Activated naive CD8-positive, alpha-beta T cell treated with anti-CD3 and anti-CD28 coated beads, Interleukin-2, amount 50 U/mL, for 24 hours (primary cell): ENCODE measurements at regions not wholly inside any gene's neighbourhood (a gene's known extent, or its start where the extent isn't known, plus 50 kb on each side); places are given as distances from the start of the nearest gene placed in this dataset.

Experiments
- ATAC-seq: fragments of 150-1000 bp; cut with Tn5 transposase; one replicate; pipeline ENCODE4 v1.10.0; 2021
- DNase-seq: peaks from one replicate; pipeline ENCODE4 v3.0.0; 2021
- H3K27ac Mint-ChIP-seq: one replicate; pipeline ENCODE4 v1.8.0; 2021; ENCODE audit warnings: mild to moderate bottlenecking, mixed read lengths
- H3K27me3 Mint-ChIP-seq: one replicate; pipeline ENCODE4 v1.8.0; 2021; ENCODE audit warnings: mixed read lengths
- H3K36me3 Mint-ChIP-seq: one replicate; pipeline ENCODE4 v1.8.0; 2021; ENCODE audit warnings: low read depth, mixed read lengths
- H3K4me1 Mint-ChIP-seq: one replicate; pipeline ENCODE4 v1.8.0; 2021; ENCODE audit warnings: mixed read lengths
- H3K4me3 Mint-ChIP-seq: one replicate; pipeline ENCODE4 v1.8.0; 2021; ENCODE audit warnings: mild to moderate bottlenecking, moderate library complexity, mixed read lengths
- H3K9me3 Mint-ChIP-seq: one replicate; pipeline ENCODE4 v1.8.0; 2021; ENCODE audit warnings: mixed read lengths

- Mint-ChIP-seq H3K4me1 (peaks cover 4% of the 10 kb centered on the region), H3K27ac (no peak overlapping the region), H3K4me3 (no peak overlapping the region), H3K36me3 (no peaks in the 10 kb centered on the region), H3K27me3 (no peaks in the 10 kb centered on the region), H3K9me3 (no peaks in the 10 kb centered on the region)
- no peak for DNase-seq
- ATAC-seq, result no peak
These were observed 323.6 kb downstream of the CD83 start for GRCh38 chr6:14440940-14441781.

GRCh38 chr6:14442242-14442641, 324.7 kb downstream of the CD83 start:
- H3K36me3 Mint-ChIP-seq, result no peaks in the 10 kb centered on the region
- no peak for ATAC-seq
- H3K27ac Mint-ChIP-seq, result no peak overlapping the region
- no peak overlapping the region for H3K4me3 Mint-ChIP-seq
- peaks cover 4% of the 10 kb centered on the region for H3K4me1 Mint-ChIP-seq
- H3K27me3 Mint-ChIP-seq, result no peaks in the 10 kb centered on the region
- H3K9me3 Mint-ChIP-seq, result no peaks in the 10 kb centered on the region
- DNase-seq, result no peak

GRCh38 chr6:14443629-14444268, 326.2 kb downstream of the CD83 start:
- H3K27ac Mint-ChIP-seq, result no peak overlapping the region
- H3K9me3 Mint-ChIP-seq, result peaks cover 6% of the 10 kb centered on the region
- H3K4me3 Mint-ChIP-seq, result no peak overlapping the region
- DNase-seq, result no peak
- ATAC-seq, result no peak
- peaks cover 9% of the 10 kb centered on the region for H3K4me1 Mint-ChIP-seq
- no peaks in the 10 kb centered on the region for H3K27me3 Mint-ChIP-seq
- no peaks in the 10 kb centered on the region for H3K36me3 Mint-ChIP-seq

GRCh38 chr6:14444295-14444972, 326.9 kb downstream of the CD83 start:
- ATAC-seq (no peak), DNase-seq (no peak)
- H3K4me3 Mint-ChIP-seq, result no peak overlapping the region
- peaks cover 14% of the 10 kb centered on the region for H3K4me1 Mint-ChIP-seq
- no peaks in the 10 kb centered on the region for H3K27me3 Mint-ChIP-seq
- H3K9me3 Mint-ChIP-seq, result peaks cover 7% of the 10 kb centered on the region
- no peaks in the 10 kb centered on the region for H3K36me3 Mint-ChIP-seq
- no peak overlapping the region for H3K27ac Mint-ChIP-seq

- no peak overlapping the region for H3K27ac Mint-ChIP-seq
- H3K27me3 Mint-ChIP-seq, result no peaks in the 10 kb centered on the region
- DNase-seq (no peak), ATAC-seq (no peak)
- H3K4me1 Mint-ChIP-seq, result peaks cover 40% of the 10 kb centered on the region
- peaks cover 7% of the 10 kb centered on the region for H3K9me3 Mint-ChIP-seq
- no peaks in the 10 kb centered on the region for H3K36me3 Mint-ChIP-seq
- H3K4me3 Mint-ChIP-seq, result no peak overlapping the region
These were observed 329.7 kb downstream of the CD83 start for GRCh38 chr6:14447240-14447639.

- H3K4me3 Mint-ChIP-seq, result no peak overlapping the region
- no peak overlapping the region for H3K27ac Mint-ChIP-seq
- peaks cover 50% of the 10 kb centered on the region for H3K4me1 Mint-ChIP-seq
These were observed 330.7 kb downstream of the CD83 start for GRCh38 chr6:14448246-14448645.

GRCh38 chr6:14450133-14450504, 332.5 kb downstream of the CD83 start:
- H3K4me3 Mint-ChIP-seq, result no peak overlapping the region
- peaks cover 7% of the 10 kb centered on the region for H3K9me3 Mint-ChIP-seq
- no peaks in the 10 kb centered on the region for H3K27me3 Mint-ChIP-seq
- peaks cover 65% of the 10 kb centered on the region for H3K4me1 Mint-ChIP-seq
- H3K36me3 Mint-ChIP-seq, result no peaks in the 10 kb centered on the region
- ATAC-seq (no peak), DNase-seq (no peak)
- H3K27ac Mint-ChIP-seq, result no peak overlapping the region

More at GRCh38 chr6:14448246-14448645, 330.7 kb downstream of the CD83 start:
- H3K27me3 Mint-ChIP-seq, result no peaks in the 10 kb centered on the region
- ATAC-seq (no peak), DNase-seq (no peak)
- peaks cover 7% of the 10 kb centered on the region for H3K9me3 Mint-ChIP-seq
- H3K36me3 Mint-ChIP-seq, result no peaks in the 10 kb centered on the region

- H3K27me3 Mint-ChIP-seq, result no peaks in the 10 kb centered on the region
- no peaks in the 10 kb centered on the region for H3K36me3 Mint-ChIP-seq
- DNase-seq (no peak), ATAC-seq (no peak)
- peaks cover 7% of the 10 kb centered on the region for H3K9me3 Mint-ChIP-seq
- peak overlapping the region; percentile 25 for H3K27ac Mint-ChIP-seq
- peaks cover 70% of the 10 kb centered on the region for H3K4me1 Mint-ChIP-seq
- no peak overlapping the region for H3K4me3 Mint-ChIP-seq
These were observed 333.0 kb downstream of the CD83 start for GRCh38 chr6:14450578-14450977.

GRCh38 chr6:14451594-14452374, 334.2 kb downstream of the CD83 start:
- H3K27ac Mint-ChIP-seq, result peak overlapping the region; percentile 84

GRCh38 chr6:14452567-14453527, 335.3 kb downstream of the CD83 start:
- H3K9me3 Mint-ChIP-seq, result peaks cover 7% of the 10 kb centered on the region
- H3K27ac Mint-ChIP-seq, result peak overlapping the region; percentile 84
- H3K4me1 Mint-ChIP-seq, result peaks cover 75% of the 10 kb centered on the region
- ATAC-seq (peak; percentile 78), DNase-seq (peak; percentile 55)
- H3K27me3 Mint-ChIP-seq, result no peaks in the 10 kb centered on the region
- peak overlapping the region; percentile 38 for H3K4me3 Mint-ChIP-seq
- H3K36me3 Mint-ChIP-seq, result no peaks in the 10 kb centered on the region

More at GRCh38 chr6:14451594-14452374, 334.2 kb downstream of the CD83 start:
- ATAC-seq, result no peak
- Mint-ChIP-seq H3K27me3 (no peaks in the 10 kb centered on the region), H3K9me3 (peaks cover 7% of the 10 kb centered on the region), H3K36me3 (no peaks in the 10 kb centered on the region), H3K4me3 (no peak overlapping the region), H3K4me1 (peaks cover 75% of the 10 kb centered on the region)
- DNase-seq, result no peak

GRCh38 chr6:14453712-14454472, 336.3 kb downstream of the CD83 start:
- H3K27me3 Mint-ChIP-seq, result no peaks in the 10 kb centered on the region
- H3K36me3 Mint-ChIP-seq, result no peaks in the 10 kb centered on the region
- H3K27ac Mint-ChIP-seq, result peak overlapping the region; percentile 84
- no peak for ATAC-seq
- no peak for DNase-seq
- peak overlapping the region; percentile 38 for H3K4me3 Mint-ChIP-seq
- no peaks in the 10 kb centered on the region for H3K9me3 Mint-ChIP-seq
- H3K4me1 Mint-ChIP-seq, result peaks cover 69% of the 10 kb centered on the region

GRCh38 chr6:14454473-14454775, 336.9 kb downstream of the CD83 start:
- H3K4me3 Mint-ChIP-seq, result no peak overlapping the region
- H3K36me3 Mint-ChIP-seq, result no peaks in the 10 kb centered on the region
- peaks cover 65% of the 10 kb centered on the region for H3K4me1 Mint-ChIP-seq
- no peaks in the 10 kb centered on the region for H3K27me3 Mint-ChIP-seq
- H3K27ac Mint-ChIP-seq, result peak overlapping the region; percentile 59
- peak; percentile 30 for DNase-seq
- peak; percentile 20 for ATAC-seq
- no peaks in the 10 kb centered on the region for H3K9me3 Mint-ChIP-seq

GRCh38 chr6:14455427-14455826, 337.9 kb downstream of the CD83 start:
- DNase-seq, result no peak
- H3K4me1 Mint-ChIP-seq, result peaks cover 55% of the 10 kb centered on the region
- H3K36me3 Mint-ChIP-seq, result no peaks in the 10 kb centered on the region

More at GRCh38 chr6:14455427-14455826, 337.9 kb downstream of the CD83 start:
- no peaks in the 10 kb centered on the region for H3K27me3 Mint-ChIP-seq
- no peak for ATAC-seq
- H3K4me3 Mint-ChIP-seq, result no peak overlapping the region
- no peak overlapping the region for H3K27ac Mint-ChIP-seq
- H3K9me3 Mint-ChIP-seq, result no peaks in the 10 kb centered on the region
